Amygdala (tissue), 56 donors: ENCODE measurements at regions not wholly inside any gene's neighbourhood (a gene's known extent, or its start where the extent isn't known, plus 50 kb on each side); places are given as distances from the start of the nearest gene placed in this dataset.

Experiments
- DNase-seq, 56 donors: peaks; one replicate each; lab custom pipeline; 2025; lab: John Stamatoyannopoulos, UW

DNA sequence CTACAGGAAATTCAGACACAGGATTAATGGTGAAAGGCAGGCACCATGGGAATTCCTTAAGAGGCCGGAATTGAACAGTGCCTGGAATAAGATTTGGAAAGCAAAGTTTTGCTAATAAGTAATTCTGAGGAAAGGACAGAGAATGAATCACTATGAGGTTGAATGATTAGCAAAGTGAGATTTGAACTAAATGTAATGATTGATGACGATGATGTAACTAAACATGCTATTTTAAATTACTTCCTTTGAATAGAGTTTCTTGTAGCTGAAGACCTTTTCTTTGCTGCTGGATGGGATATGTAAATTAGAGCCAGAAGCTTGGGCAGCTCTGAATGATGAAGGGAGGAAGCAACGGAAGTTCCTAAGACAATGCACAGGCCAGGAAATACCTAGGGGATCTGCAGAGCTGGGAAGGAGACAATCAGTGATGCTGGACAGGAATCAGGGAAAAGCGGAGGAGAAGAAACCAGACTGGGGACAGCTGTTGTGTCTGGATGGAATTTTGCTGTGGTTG is 482.0 kb downstream of the PSAT1 start:
- DNase-seq: no peak

DNA sequence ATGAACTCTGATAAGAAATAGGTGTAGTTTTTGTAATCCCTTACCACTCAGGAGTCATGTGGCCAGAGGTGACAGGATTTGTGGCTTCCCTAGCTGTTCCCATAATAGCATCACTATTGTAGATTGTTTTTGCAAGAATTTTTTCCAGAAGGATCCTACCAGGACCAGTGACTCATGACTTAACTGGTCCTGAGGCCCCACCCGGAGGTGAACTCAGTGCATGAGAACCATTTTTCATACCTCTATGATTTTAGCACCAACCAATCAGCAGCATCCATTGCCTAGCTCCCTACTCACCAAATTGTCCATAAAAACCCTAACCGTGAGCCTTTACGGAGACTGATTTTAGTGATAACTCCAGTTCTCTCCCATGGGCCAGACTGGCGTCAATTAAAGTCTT is 484.8 kb downstream of the PSAT1 start:
- DNase-seq: no peak

DNA sequence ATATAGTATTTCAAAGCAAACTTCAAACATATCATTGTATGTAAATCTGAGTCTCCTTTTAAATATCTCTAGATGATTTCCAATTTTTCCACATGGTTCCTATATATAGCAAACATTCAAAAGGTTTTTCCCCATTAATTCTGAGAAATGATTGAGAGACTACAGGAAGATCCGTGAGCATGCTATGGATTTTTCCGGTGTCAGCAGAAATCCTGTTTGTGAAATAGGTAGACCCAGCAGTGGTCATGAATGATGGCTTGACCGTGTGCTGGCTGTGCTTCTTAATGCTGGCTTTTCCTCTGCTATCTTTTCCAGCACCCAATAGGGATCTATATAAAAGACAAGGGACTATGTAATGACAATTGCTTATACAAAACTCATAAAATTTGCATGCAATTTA is 485.3 kb downstream of the PSAT1 start:
- DNase-seq: no peak

DNA sequence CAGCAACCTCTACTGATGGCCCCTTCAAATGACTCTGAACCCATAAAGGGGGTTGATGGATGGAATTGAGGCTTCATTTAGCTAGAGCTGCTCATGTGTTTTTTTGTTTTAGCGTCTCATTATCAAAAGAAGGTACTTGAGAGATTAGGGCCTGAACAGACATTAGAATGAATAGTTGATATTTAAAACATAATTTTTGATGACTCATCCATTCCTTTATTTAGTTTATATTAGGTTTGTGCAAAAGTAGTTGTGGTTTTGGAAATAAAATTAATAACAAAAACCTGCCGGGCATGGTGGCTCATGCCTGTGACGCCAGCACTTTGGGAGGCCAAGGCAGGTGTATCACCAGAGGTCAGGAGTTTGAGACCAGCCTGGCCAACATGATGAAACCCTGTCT is 485.9 kb downstream of the PSAT1 start:
- DNase-seq: no peak

DNA sequence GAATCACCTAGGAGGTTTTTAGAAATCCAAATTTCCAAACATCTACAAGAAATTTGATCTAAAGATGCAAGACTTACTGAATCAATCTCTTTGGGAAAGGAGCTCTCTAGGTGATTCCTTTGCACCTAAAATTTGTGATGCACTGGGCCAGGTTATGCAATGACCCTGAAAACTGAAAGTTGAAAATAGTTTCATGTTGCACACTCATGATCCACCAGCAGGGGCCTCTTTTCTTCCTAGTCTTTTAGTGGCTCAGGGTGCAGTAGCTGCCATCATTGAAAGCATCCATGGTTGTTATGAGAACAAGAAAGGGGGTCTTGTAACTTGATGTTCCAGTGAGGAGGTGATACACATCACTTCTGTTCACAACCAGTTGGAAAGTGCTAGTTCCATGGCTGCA is 486.8 kb downstream of the PSAT1 start:
- no peak for DNase-seq

DNA sequence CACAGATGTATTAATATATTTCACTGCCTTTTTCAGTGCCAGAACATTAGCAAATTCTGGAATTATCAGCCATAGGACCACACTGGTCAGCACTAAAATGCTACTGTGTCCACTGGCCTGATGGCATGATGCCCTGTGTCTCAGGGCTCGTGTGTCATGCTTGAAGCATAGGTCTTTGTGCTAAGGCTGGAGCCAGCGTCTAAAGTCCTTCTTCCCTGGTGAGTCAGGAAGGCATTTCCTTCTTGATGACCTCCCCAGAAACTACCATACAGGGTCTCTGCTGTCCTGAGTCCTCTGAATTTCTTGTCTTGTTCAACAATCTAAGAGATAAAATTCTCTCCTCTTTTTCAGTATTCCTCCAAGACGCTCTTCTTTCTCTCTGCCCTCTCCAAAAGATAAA is 489.9 kb downstream of the PSAT1 start:
- DNase-seq: no peak

DNA sequence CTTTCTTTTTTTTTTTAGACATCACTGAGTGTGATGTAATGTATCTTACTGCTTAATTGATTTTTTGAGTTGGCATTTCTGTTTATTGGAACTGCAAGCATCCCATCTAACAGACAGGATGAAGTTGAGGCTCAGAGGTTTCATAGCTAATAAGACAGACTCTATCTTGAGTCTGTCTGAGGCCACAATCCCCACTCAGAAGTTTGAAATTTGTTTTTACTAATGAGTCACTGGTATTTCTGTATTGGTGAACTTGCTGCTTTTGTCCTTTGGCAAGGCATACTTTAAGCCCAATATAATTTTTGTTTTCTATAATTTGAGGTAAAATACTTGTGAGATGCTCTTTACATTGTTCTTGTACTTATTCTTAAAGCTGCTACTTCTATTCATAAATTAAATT is 491.2 kb downstream of the PSAT1 start:
- DNase-seq: no peak

DNA sequence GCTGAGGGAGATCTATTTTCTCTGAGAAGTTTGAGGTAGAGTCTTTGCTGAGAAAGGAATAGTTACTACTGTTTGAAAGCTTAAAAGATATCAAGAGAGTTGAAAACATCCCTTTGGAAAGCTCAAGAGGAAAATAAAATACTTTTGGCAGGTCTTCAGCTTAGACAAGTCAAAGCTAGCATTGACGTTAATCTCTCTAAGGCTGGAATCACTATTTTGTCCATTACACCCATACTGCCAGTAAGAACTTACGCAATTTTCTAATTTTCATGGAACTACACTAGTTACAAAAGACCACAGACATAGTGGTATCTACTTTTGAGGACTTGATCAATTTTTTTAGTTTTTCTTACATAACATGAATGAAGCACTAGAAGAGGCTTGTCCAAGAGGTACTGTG is 494.9 kb downstream of the PSAT1 start:
- DNase-seq: no peak

DNA sequence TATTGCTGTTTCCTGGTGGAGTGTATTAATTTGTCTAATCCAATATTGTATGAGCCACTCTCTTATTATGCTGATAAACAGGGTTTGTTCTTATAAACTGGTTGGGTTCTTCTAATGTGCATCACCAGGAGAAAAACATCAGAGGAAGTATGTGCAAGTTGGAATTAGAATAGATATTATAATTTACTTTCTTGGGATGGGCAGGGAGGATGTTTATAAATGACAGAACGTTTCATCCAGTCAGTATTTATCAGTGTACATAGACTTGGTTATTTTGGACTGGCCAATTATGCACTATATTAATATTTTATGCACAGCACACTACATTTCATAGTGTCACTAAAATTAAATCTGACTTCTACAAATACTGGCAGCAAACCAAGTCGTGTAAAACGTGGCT is 495.8 kb downstream of the PSAT1 start:
- DNase-seq: no peak

DNA sequence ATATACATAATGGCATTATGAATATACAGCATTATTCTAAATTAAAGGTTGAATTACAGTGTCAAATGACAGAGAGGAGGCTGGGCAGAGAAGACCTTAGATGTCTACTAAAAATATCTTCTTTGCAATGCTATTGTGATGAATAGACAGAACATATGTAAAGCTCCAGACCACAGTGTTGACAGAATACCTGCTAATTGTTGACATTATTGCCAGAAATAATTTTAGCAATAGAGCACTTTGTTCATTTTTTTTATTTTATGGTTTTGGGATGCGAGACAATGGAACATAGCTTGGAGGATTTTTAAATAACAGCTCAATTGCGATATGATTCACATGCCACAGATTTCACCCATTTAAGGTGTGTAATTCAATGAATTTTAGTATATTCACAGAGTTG is 508.8 kb downstream of the PSAT1 start:
- DNase-seq: no peak

DNA sequence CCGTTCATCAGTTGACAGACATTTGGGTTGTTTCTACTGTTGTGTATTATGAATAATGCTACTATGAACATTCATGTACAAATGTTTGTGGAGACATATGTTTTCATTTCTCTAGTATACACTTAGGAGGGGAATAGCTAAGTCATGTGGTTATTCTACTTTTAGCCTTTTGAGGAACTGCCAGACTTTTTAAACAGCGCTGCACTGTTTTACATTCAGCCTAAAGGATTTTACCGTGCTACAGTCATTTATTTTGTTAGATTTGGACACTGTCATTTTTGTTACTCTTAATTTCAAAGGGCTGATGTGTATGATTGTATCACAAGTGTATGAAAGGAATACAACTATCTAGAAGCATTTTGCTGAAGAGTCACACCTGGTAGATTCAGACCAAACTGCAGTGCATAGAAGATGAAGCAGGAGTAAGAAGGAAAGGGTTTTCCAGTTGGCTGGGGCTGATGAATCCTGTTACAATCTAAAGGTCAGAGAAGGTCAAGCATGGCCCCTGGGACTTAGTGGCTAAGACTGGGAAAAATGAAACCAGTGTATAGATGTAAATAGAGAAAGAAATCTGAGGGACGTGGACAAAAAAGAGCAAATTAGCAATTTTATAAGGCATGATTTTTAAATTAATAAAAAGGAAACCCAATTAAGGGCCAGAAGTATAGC is 509.7 kb downstream of the PSAT1 start:
- DNase-seq: no peak

DNA sequence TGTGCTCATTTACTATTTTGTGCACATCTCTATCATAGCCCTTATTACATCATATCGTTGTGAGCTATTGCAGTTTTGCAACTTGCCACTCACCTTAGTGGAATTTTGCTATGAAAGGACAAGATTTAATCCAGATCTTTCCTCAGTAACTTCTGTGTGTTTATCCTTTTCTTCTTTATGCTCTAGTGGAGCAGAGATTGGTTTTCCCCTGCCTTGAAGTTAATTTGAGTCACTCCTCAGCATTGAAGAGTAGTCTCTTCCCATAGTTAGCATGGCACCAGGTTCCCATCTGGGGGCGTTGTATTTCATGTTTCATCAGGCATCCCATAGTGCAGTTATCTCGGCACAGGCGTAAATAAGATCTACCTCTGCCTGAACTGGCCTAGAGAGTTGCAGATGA is 510.4 kb downstream of the PSAT1 start:
- DNase-seq: no peak

DNA sequence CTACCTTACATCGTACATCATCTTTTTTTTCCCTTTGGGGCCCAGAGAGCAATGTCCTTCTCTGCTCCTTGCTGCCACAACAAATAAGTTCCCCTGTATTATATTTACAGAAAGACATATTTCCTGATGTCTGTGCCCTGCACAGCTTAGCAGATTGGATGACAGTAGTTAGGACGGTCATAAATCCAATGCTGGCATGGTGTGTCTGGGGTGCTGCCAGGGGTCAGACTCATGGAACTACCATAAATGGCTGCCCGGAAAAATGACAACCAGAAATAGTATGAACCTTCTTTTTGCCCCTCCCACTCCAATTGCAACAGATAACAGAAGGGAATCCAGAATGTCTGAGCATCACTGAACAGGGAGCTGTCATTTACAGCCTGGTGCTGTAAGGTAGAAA is 511.1 kb downstream of the PSAT1 start:
- DNase-seq: no peak

DNA sequence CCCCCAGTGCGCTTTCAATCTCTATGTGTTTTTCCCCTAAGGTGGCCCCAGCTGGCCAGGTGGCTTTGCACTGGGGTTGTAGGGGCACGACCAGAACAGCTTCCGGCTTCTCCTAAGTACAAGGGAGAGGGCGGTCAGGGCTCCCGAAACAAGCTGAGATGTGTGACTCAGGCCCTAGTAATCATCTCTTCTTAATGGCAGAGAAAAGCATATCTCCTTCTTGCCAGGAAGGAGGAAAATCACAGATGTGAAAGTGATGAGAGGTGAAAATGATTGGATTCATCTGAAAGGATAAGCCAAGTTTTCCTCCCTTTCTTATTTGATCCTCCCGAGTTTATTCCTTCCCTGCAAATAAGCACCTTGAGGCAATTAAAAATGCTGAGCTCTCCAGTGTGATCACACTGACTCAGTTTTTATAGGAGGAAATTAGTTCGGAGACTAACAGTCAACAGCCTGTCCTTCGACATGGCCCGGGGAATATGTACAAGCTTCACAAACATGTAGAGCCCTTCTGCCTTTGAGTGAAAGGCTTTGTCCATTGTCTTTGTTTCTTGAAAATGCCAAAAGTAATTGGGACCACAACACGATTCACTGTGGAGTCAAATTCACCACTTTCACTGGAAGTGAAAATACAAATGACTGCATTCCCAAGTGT is 514.8 kb downstream of the PSAT1 start:
- DNase-seq: no peak

DNA sequence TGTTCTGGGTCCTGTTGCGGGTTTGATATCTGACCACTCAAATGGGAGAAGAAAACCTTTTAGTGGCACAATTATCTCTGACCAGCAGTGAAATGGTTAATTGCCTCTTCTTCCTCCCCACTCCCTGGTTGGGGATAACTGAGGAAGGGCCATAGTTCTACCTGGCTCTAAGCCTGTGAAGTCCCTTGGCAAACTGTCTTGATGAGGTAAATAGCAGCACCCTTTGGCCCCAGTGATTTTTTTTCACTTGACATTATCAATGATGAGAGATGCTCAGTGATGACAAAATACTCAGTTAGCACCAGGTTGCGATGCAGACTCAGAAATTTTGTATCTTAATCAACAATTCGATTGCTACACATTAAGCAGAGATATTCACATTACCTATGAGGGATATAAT is 515.7 kb downstream of the PSAT1 start:
- no peak for DNase-seq

DNA sequence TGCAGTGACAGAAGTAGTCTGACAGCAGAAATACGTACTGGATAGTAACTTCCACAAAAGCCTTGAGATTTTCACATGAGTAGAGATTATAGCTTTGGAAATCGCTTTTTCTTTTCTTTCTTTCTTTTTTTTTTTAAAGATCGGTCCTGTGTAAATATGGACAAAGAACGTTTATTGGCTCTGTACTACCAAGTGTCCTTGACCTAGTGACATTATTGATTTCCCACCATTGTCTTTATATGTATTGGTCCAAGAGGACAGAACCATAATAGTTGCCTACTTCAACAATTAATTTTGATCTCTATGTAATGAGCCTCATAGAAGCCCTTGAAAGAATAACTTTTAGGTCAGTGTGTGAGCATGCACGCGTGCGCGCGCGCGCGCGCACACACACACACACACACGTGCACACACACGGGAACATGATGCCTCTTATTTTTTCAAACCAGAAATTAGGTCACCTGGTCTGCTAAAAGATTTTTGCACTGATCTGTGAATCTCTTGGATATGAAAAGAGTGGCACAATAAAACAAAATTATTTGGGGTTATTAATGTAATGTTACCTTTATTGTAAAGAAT is 516.8 kb downstream of the PSAT1 start:
- no peak for DNase-seq

DNA sequence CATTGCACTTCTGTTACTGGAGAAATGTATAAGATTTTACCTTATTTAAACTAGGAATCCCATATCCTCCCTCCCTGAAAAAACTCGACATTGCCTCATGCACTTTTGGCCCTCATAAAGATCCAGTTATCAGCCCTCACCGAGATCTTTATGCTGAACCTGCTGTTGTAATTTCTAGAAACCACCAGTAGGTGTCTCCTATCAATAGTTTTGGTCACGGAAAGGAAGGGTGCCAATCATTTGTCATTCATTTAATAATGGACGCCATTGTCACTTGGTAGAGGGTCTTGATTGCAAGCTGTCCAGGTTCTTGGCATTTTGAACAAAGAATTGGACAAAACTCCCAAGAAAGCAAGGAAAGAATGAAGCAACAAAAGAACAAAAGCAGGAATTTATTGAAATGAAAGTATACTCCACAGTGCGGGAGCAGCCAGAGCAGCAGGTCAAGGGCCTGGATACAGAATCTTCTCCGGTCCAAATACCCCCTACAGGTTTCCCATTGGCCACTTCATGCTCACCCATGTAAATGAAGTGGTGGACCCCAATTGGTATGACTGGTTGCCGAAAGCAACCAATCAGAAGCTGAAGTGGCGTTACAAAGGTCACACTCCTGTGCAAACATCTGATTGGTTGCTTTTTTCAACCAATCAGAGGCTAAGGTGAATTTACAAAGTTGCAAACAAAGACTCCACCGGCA is 524.3 kb downstream of the PSAT1 start:
- peak in 2 of 56 donors; percentile 3 to 22 for DNase-seq

DNA sequence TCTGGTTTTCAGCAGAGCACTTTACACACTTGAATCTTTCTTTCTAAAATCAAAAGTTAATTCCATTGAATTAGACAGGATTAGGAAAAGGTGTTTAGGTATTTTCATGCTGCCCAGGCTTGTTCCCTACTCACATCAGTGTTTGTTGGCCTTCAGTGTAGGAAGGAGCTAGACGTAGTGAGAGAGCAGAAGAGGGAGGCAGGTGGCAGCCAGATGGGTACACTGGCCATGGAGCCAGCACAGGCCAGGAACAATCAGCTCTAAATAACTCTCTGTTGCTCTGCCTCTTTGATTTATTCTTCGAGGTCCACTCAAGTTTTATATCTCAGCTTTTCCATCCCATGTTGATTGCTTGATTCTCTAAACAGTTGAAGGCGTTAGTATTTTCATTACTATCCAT is 529.6 kb downstream of the PSAT1 start:
- DNase-seq: no peak

DNA sequence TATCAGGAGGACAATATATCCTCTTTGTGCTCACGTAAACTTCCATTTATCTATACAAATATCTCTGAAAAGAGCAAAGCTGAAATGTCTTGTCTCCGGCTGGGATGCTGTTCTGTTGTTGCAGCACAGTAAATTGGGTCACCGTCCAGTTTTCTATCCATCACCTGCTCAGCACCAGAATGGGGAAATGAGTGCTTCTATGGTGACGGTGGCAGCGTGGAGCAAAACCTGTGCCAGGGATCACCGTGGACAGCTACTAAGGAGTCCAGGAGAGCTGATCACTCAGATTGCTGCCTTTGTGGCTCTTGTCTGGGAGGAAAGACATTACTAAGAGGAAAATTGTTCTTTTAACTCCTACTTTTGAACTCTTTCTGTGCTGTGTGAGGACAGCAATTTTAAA is 531.6 kb downstream of the PSAT1 start:
- no peak for DNase-seq

DNA sequence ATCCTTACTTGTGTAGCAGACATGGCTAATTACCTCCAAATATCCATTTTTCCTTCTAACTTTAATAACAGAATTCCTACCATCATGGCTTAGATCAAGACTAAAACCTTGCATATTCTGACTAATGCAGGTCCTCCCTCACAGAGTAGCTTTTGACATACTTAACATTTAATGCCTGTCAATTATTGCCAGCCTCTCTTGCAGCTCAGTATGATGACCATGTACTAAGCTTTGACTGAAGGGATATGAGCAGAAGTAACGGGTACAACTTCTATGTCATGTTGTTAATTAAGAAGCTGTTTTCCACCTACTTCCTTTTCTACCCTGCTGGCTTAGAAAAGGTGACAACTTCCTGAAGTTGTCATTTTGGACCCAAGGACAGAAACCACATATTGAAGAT is 533.4 kb downstream of the PSAT1 start:
- DNase-seq: no peak

DNA sequence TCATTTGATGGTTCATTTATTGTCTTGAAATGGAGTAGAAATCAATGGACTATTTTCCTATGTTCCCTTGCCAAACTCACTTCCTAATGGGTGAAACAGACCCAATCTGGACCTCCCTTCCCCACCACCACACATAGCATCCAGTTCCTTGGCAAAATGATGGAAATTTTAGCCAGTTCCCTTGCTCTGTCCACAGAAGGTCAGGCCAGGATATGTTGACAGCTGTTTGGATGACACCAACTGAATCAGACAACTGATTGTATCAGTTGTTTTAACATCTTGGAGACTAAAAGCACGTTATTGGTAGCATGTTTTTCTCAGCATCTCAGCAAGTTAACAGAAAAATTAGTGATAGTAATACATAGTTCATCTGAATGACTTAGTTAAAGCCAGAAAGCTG is 534.8 kb downstream of the PSAT1 start:
- no peak for DNase-seq
